Tibial nerve (tissue), 3 donors: ENCODE measurements at regions not wholly inside any gene's neighbourhood (a gene's known extent, or its start where the extent isn't known, plus 50 kb on each side); places are given as distances from the start of the nearest gene placed in this dataset.

Experiments used
- POLR2A ChIP-seq, 2 donors: fragments of 450-650 bp; IDR thresholded peaks; one replicate each; pipeline ENCODE4 v1.6.1; 2017; ENCODE audit warnings: antibody characterized with exemption in 2 of 2, mild to moderate bottlenecking in 2 of 2, moderate library complexity in 2 of 2
- TF ChIP-seq, protein P1 (sequence below), 5 experiments: fragments of 200-600 bp in 3 of 5; fragments of 450-650 bp in 2 of 5; sonication (generic) in 3 of 5; IDR thresholded peaks; one replicate each; pipeline ENCODE4 v1.5.1; 2016 to 2019; ENCODE audit warnings: antibody characterized with exemption in 5 of 5, mild to moderate bottlenecking in 3 of 5, moderate library complexity in 2 of 5

DNA sequence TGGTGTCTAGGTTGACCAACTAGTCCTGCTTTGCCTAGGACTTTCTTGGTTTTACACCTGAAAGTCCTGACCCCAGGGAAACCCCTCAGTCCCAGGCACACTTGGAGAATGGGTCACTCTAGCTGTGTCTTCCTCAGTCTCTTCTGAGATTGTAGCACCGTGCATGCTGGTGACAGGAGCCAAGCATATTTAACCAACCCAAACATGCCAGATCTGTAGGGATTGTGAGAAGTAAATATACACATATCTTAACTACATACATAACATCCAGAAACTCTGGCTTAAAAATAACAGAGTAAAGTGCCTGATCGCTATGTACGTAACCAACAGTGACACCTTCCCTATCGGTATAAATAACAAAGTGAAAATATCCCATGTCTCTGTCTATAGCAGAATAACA, 158.1 kb downstream of the HAPSTR1 start:
- no peak for TF ChIP-seq POLR2A (IDR thresholded peaks at IDR 0.05)
- TF ChIP-seq, protein P1, sequence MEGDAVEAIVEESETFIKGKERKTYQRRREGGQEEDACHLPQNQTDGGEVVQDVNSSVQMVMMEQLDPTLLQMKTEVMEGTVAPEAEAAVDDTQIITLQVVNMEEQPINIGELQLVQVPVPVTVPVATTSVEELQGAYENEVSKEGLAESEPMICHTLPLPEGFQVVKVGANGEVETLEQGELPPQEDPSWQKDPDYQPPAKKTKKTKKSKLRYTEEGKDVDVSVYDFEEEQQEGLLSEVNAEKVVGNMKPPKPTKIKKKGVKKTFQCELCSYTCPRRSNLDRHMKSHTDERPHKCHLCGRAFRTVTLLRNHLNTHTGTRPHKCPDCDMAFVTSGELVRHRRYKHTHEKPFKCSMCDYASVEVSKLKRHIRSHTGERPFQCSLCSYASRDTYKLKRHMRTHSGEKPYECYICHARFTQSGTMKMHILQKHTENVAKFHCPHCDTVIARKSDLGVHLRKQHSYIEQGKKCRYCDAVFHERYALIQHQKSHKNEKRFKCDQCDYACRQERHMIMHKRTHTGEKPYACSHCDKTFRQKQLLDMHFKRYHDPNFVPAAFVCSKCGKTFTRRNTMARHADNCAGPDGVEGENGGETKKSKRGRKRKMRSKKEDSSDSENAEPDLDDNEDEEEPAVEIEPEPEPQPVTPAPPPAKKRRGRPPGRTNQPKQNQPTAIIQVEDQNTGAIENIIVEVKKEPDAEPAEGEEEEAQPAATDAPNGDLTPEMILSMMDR (IDR thresholded peaks at IDR 0.05) = no peak
